ENCODE measurements at regions not wholly inside any gene's neighbourhood (a gene's known extent, or its start where the extent isn't known, plus 50 kb on each side); places are given as distances from the start of the nearest gene placed in this dataset.
A peak's percentile ranks its signal among the peaks of the same experiment; 100 is the strongest.

GRCh38 chr10:10294184-10294880 lies 723.3 kb upstream of the CELF2 start:
- Histone ChIP-seq H3K18ac (ENCODE audit: low read depth, low read length) (no peak overlapping the region), H4K20me1 (ENCODE audit: insufficient read depth, low read length) (no peaks in the 10 kb centered on the region), H3K27ac (ENCODE audit: insufficient read depth, low read length) (no peak overlapping the region), H3K27me3 (ENCODE audit: control insufficient read depth, insufficient read depth, low read length) (no peaks in the 10 kb centered on the region), H3K14ac (replicated peaks; ENCODE audit: low read depth, low read length) (no peak overlapping the region), H2BK5ac (ENCODE audit: low read depth, low read length, poor library complexity, severe bottlenecking) (peak overlapping the region; percentile 58), H3K4ac (ENCODE audit: low read depth, low read length) (no peak overlapping the region), H3K79me1 (ENCODE audit: low read depth in 1 of 2, low read length in 2 of 2) (no peaks in the 10 kb centered on the region), H3K9me3 (ENCODE audit: control insufficient read depth, insufficient read depth, low read length) (no peaks in the 10 kb centered on the region), H4K8ac (ENCODE audit: low read depth in 2 of 2, low read length in 2 of 2) (no peak overlapping the region), H2AFZ (replicated peaks; ENCODE audit: low read length, poor library complexity) (no peak overlapping the region), H3K4me1 (ENCODE audit: control insufficient read depth, insufficient read depth, low read length) (no peaks in the 10 kb centered on the region; the same call in 1 of the 2 replicates), H2AK5ac (ENCODE audit: low read depth, low read length) (no peak overlapping the region; the same call in 1 of the 2 replicates), H3K36me3 (ENCODE audit: control insufficient read depth, insufficient read depth, low read length) (no peaks in the 10 kb centered on the region), H3K9me1 (ENCODE audit: insufficient read depth, low read length) (0 out of 2 replicates have a peak, but pooled peaks cover 5% of the 10 kb centered on the region), H2BK15ac (ENCODE audit: low read depth, low read length) (no peak overlapping the region), H3K4me3 (ENCODE audit: insufficient read depth, low read depth, low read length) (no peak overlapping the region), H3K9ac (ENCODE audit: low read depth, low read length) (no peak overlapping the region), H2BK120ac (ENCODE audit: low read depth, low read length) (no peak overlapping the region), H3K56ac (ENCODE audit: extremely low read depth, insufficient read depth, low read length) (no peak overlapping the region), H4K91ac (ENCODE audit: insufficient read depth, low read depth, low read length) (no peak overlapping the region), H2BK20ac (ENCODE audit: low read depth, low read length) (no peak overlapping the region), H3K23ac (ENCODE audit: low read depth, low read length) (no peak overlapping the region), H3K4me2 (ENCODE audit: low read depth, low read length) (no peak overlapping the region), H4K5ac (ENCODE audit: low read depth, low read length) (no peak overlapping the region), H2AK9ac (replicated peaks; ENCODE audit: low read depth, low read length, poor library complexity) (no peak overlapping the region)
- dilution Hi-C loops (cut with HindIII; ENCODE audit: low sequenced_read_pairs, unreplicated experiment) (no loop called here), in situ Hi-C loops (cut with MboI; ENCODE audit: low sequenced_read_pairs) (no loop called here), intact Hi-C loops (cut with micrococcal nuclease) (no loop called here)
- no TSS peak for BruUV-seq (replicated peaks)
- DNase-seq (no peak), ATAC-seq (ENCODE audit: low read depth) (no peak)
- CTCF ChIA-PET: no interaction called here
- no peak for TF ChIP-seq USF2 (IDR thresholded peaks at IDR 0.05; ENCODE audit: low read depth, low read length)
- no peak for TF ChIP-seq SMC3 (IDR thresholded peaks at IDR 0.05; ENCODE audit: low read depth, low read length)
- no peak for TF ChIP-seq RAD21 (IDR thresholded peaks at IDR 0.05; ENCODE audit: low read length)
- TF ChIP-seq ELK1 (IDR thresholded peaks at IDR 0.05; ENCODE audit: borderline replicate concordance, low read depth, low read length): no peak
- no peak for TF ChIP-seq BHLHE40 (IDR thresholded peaks at IDR 0.05; ENCODE audit: low read depth, low read length)
- 76% methylated on average over 3 of the region's 9 CpGs; no CpG with 5 or more reads in 1 of the 2 experiments for WGBS, 2 experiments (ENCODE audit: extremely low coverage in 2 of 2, insufficient read length in 1 of 2)
- POLR2A ChIA-PET (ENCODE audit: unreplicated experiment): no interaction called here

Measured in IMR-90 (cell line).